ENCODE measurements at regions not wholly inside any gene's neighbourhood (a gene's known extent, or its start where the extent isn't known, plus 50 kb on each side); places are given as distances from the start of the nearest gene placed in this dataset.

DNA sequence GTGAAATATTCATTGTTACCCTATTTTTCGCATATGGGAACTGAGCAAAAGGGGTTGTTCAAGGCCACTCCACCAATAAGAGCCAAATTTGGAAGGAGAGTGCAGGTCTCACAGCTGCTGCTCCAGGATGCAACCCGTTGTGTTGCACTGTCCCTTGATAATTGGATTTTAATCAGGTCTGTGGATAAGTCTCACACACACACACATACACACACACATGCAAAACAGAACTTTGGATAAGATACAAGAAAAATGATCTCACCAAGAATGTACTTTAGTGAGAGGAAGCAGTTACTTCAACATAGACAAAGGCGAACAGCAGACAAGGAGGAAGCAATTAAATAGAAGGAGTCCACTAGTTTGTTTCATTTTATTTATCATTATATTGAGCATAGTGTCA lies 127.3 kb upstream of the EDNRB start:
- no peak for TF ChIP-seq TEAD4 (IDR thresholded peaks at IDR 0.05)

DNA sequence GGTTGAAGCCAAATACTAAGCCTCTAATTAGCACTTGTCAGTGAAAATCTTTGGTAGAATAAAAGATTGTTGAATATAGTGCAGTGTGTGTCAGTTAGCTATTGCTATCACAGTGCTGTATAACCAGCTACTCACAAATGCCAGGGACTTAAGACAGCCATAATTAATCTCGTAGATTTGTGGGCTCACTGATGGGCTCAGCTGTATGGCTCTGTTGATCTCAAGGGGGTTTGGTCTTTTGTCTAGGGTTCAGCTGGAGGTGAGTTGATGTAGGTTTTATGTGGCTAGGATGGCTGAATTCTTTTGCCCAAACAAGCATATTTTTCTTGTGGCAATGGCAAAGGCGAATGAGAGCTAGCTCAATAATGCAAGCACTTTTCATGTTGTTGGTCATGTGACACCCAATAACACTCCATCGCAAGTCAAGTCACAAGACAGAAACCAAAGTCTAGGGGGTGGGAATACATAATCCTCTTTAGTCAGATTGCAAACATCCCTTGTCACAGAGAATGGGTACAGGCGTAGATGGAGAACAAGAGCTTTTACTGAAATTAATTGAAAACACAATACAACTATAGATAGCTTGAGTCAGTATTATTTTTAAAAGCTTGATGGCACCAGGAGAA lies 121.7 kb upstream of the EDNRB start:
- TF ChIP-seq TAF1 (IDR thresholded peaks at IDR 0.05; ENCODE audit: low read depth) (no peak), ZBTB7A (IDR thresholded peaks at IDR 0.05; ENCODE audit: low read depth) (no peak), CEBPB (IDR thresholded peaks at IDR 0.05) (no peak), EP300 (IDR thresholded peaks at IDR 0.05; ENCODE audit: borderline replicate concordance) (no peak), CREB1 (IDR thresholded peaks at IDR 0.05; ENCODE audit: low read depth) (no peak), YY1 (IDR thresholded peaks at IDR 0.05; ENCODE audit: low read depth) (no peak), TEAD4 (IDR thresholded peaks at IDR 0.05) (no peak)
- TF ChIP-seq, protein P1, sequence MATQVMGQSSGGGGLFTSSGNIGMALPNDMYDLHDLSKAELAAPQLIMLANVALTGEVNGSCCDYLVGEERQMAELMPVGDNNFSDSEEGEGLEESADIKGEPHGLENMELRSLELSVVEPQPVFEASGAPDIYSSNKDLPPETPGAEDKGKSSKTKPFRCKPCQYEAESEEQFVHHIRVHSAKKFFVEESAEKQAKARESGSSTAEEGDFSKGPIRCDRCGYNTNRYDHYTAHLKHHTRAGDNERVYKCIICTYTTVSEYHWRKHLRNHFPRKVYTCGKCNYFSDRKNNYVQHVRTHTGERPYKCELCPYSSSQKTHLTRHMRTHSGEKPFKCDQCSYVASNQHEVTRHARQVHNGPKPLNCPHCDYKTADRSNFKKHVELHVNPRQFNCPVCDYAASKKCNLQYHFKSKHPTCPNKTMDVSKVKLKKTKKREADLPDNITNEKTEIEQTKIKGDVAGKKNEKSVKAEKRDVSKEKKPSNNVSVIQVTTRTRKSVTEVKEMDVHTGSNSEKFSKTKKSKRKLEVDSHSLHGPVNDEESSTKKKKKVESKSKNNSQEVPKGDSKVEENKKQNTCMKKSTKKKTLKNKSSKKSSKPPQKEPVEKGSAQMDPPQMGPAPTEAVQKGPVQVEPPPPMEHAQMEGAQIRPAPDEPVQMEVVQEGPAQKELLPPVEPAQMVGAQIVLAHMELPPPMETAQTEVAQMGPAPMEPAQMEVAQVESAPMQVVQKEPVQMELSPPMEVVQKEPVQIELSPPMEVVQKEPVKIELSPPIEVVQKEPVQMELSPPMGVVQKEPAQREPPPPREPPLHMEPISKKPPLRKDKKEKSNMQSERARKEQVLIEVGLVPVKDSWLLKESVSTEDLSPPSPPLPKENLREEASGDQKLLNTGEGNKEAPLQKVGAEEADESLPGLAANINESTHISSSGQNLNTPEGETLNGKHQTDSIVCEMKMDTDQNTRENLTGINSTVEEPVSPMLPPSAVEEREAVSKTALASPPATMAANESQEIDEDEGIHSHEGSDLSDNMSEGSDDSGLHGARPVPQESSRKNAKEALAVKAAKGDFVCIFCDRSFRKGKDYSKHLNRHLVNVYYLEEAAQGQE (IDR thresholded peaks at IDR 0.05; ENCODE audit: low read depth) = no peak
- TF ChIP-seq, protein P2, sequence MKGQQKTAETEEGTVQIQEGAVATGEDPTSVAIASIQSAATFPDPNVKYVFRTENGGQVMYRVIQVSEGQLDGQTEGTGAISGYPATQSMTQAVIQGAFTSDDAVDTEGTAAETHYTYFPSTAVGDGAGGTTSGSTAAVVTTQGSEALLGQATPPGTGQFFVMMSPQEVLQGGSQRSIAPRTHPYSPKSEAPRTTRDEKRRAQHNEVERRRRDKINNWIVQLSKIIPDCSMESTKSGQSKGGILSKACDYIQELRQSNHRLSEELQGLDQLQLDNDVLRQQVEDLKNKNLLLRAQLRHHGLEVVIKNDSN (IDR thresholded peaks at IDR 0.05) = no peak

DNA sequence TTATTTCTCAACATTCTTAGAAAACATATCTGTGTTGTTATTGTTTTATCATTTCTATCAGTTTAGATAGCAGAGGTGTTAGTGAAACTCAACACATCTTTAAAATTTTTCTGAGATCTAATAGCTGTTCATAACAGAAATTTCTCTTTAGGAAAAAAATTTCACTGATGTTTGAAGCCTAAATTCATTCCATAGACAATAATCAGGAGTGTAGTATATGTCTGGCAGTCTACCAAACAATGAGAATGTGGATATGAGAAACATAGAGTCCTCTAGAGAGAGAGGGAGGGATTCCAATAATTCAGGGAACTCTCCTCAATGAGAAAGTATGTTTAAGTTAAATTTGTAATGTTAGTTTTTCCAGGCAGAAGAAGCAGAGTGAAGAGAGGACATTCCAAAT lies 118.2 kb upstream of the EDNRB start:
- TF ChIP-seq ZBTB7A (IDR thresholded peaks at IDR 0.05; ENCODE audit: low read depth) (no peak), FOXM1 (IDR thresholded peaks at IDR 0.05; ENCODE audit: borderline replicate concordance, low read depth) (no peak), CEBPB (IDR thresholded peaks at IDR 0.05) (no peak), TCF12 (IDR thresholded peaks at IDR 0.05; ENCODE audit: low read depth) (no peak), EGR1 (IDR thresholded peaks at IDR 0.05) (no peak), RAD21 (IDR thresholded peaks at IDR 0.05; ENCODE audit: low read depth) (no peak), EP300 (IDR thresholded peaks at IDR 0.05; ENCODE audit: borderline replicate concordance) (no peak), TAF1 (IDR thresholded peaks at IDR 0.05; ENCODE audit: low read depth) (no peak), CREB1 (IDR thresholded peaks at IDR 0.05; ENCODE audit: low read depth) (no peak), YY1 (IDR thresholded peaks at IDR 0.05; ENCODE audit: low read depth) (no peak), TEAD4 (IDR thresholded peaks at IDR 0.05) (no peak), NFIC (IDR thresholded peaks at IDR 0.05) (no peak)
- TF ChIP-seq, protein P2 (IDR thresholded peaks at IDR 0.05) = no peak
- TF ChIP-seq, protein P1 (IDR thresholded peaks at IDR 0.05; ENCODE audit: low read depth) = no peak
- TF ChIP-seq, protein P3, sequence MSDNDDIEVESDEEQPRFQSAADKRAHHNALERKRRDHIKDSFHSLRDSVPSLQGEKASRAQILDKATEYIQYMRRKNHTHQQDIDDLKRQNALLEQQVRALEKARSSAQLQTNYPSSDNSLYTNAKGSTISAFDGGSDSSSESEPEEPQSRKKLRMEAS (IDR thresholded peaks at IDR 0.05) = no peak

DNA sequence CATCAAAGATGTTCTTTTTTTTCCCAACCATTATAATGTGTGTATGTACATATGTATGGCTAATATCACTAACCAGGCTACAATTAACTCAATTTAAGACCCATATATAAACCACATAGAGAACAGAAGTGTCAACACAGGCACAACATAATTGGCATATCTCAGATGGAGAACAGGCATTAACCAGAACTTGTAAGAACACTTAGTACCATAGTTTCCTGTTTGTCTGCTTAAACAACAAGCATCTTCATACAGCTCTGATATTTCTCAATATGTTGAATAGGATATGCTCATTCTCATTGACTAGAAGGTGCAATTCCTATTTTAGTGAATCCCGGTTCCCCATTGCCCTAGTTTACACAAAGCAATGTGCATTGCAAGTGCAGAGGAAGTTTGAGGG lies 116.9 kb upstream of the EDNRB start:
- TF ChIP-seq YY1 (IDR thresholded peaks at IDR 0.05; ENCODE audit: low read depth) (no peak), TCF12 (IDR thresholded peaks at IDR 0.05; ENCODE audit: low read depth) (no peak), EP300 (IDR thresholded peaks at IDR 0.05; ENCODE audit: borderline replicate concordance) (no peak), TAF1 (IDR thresholded peaks at IDR 0.05; ENCODE audit: low read depth) (no peak), NFIC (IDR thresholded peaks at IDR 0.05) (no peak), ZBTB7A (IDR thresholded peaks at IDR 0.05; ENCODE audit: low read depth) (no peak)
- TF ChIP-seq, protein P3 (IDR thresholded peaks at IDR 0.05) = no peak
- TF ChIP-seq, protein P2 (IDR thresholded peaks at IDR 0.05) = no peak

DNA sequence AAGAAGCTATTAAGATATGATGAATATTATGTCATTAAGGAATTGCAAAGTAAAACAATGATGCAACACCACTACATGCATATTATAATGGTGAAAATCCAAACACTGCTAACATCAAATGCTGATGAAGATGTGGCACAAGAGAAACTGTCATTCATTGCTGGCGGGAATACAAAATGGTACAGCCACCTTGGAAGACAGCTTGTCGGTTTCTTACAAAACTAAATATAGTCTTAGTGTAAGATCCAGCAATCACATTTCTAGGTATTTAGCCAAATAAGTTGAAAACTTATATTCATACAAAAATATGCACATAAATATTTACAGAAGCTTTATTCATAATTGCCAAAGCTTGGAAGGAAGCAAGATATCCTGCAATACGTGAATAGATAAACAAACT lies 114.9 kb upstream of the EDNRB start:
- TF ChIP-seq EP300 (IDR thresholded peaks at IDR 0.05; ENCODE audit: borderline replicate concordance) (no peak), NFIC (IDR thresholded peaks at IDR 0.05) (no peak), EGR1 (IDR thresholded peaks at IDR 0.05) (no peak), TCF12 (IDR thresholded peaks at IDR 0.05; ENCODE audit: low read depth) (no peak), YY1 (IDR thresholded peaks at IDR 0.05; ENCODE audit: low read depth) (no peak), RAD21 (IDR thresholded peaks at IDR 0.05; ENCODE audit: low read depth) (no peak)
- TF ChIP-seq, protein P2 (IDR thresholded peaks at IDR 0.05) = no peak
